Endothelial cell of umbilical vein (primary cell): ENCODE measurements at regions not wholly inside any gene's neighbourhood (a gene's known extent, or its start where the extent isn't known, plus 50 kb on each side); places are given as distances from the start of the nearest gene placed in this dataset.
A peak's percentile ranks its signal among the peaks of the same experiment; 100 is the strongest.

Source experiments
- BruUV-seq: library from RNA; stranded (reverse); fragments of 400-500 nt; replicated peaks from 2 replicates; lab custom pipeline; 2021; lab: Mats Ljungman, UMichigan
- CTCF ChIA-PET: fragments of 300-600, 350-600 bp; sonication (Branson Sonifier 250); formaldehyde crosslinking; loops from one replicate; lab custom pipeline; 2021; ENCODE audit warnings: antibody characterized with exemption, inconsistent platforms; lab: Charles Lee
- POLR2A ChIA-PET: fragments of 300-600, 350-600 bp; sonication (Branson Sonifier 250); formaldehyde crosslinking; loops from one replicate; lab custom pipeline; 2021; ENCODE audit warnings: antibody characterized with exemption, inconsistent platforms; lab: Charles Lee
- DNase-seq: peaks from one replicate; pipeline ENCODE4 v3.0.0-alpha.2; 2011; ENCODE audit warnings: low read depth, low spot score
- FAIRE-seq: peaks from 2 replicates; lab custom pipeline; 2011; peaks lifted over from hg19 to GRCh38; lab: Jason Lieb, UNC
- H2AFZ ChIP-seq: 2 replicates; pipeline ENCODE4 v1.6.0; 2012; ENCODE audit warnings: low read depth, low read length, control low read depth, inconsistent platforms
- H3K27ac ChIP-seq: 2 replicates; pipeline ENCODE4 v1.5.1; 2011; ENCODE audit warnings: low read depth, mild to moderate bottlenecking, control low read depth, low read length, moderate library complexity; ENCODE audit not compliant: insufficient read depth
- H3K27me3 ChIP-seq, 2 experiments: 2 replicates each; pipeline versions ENCODE4 v1.6.0 to v1.6.1; 2011; ENCODE audit warnings: low read length in 2 of 2, mixed read lengths in 1 of 2; ENCODE audit not compliant: control insufficient read depth in 2 of 2, insufficient read depth in 2 of 2
- H3K36me3 ChIP-seq, 2 experiments: 2 replicates in 1 of 2; 3 replicates in 1 of 2; pipeline ENCODE4 v1.5.1; 2011; ENCODE audit warnings: low read length in 2 of 2, mild to moderate bottlenecking in 1 of 2, moderate library complexity in 1 of 2; ENCODE audit not compliant: control insufficient read depth in 2 of 2, insufficient read depth in 2 of 2; ENCODE audit errors: extremely low read depth in 1 of 2
- H3K4me1 ChIP-seq: 3 replicates; pipeline ENCODE4 v1.5.1; 2011; ENCODE audit warnings: mild to moderate bottlenecking, low read length; ENCODE audit not compliant: control insufficient read depth, insufficient read depth; ENCODE audit errors: extremely low read depth
- H3K4me2 ChIP-seq: 2 replicates; pipeline ENCODE4 v1.6.1; 2011; ENCODE audit warnings: low read length, control low read depth, mixed read lengths; ENCODE audit not compliant: insufficient read depth
- H3K4me3 ChIP-seq, 3 experiments: fragments of 200-600 bp in 1 of 3; sonication (generic), shearing (Covaris generic) in 1 of 3; replicated peaks in 1 of 3; 2 replicates each; pipeline ENCODE4 v1.5.1; 2011 to 2016; ENCODE audit warnings: control low read depth in 3 of 3, low read length in 3 of 3, mild to moderate bottlenecking in 2 of 3, inconsistent platforms in 1 of 3, low read depth in 1 of 3, moderate library complexity in 1 of 3; ENCODE audit not compliant: insufficient read depth in 1 of 3
- H3K79me2 ChIP-seq: 2 replicates; pipeline ENCODE4 v1.6.0; 2012; ENCODE audit warnings: low read length, inconsistent platforms; ENCODE audit not compliant: control insufficient read depth, insufficient read depth
- H3K9ac ChIP-seq: replicated peaks from 2 replicates; pipeline ENCODE3; 2011; ENCODE audit warnings: low read length, control low read depth; ENCODE audit not compliant: insufficient read depth; ENCODE audit errors: extremely low read depth
- H3K9me1 ChIP-seq: replicated peaks from 3 replicates; pipeline ENCODE4 v1.6.0; 2011; ENCODE audit warnings: mild to moderate bottlenecking, low read length; ENCODE audit not compliant: control insufficient read depth, insufficient read depth; ENCODE audit errors: extremely low read depth
- H3K9me3 ChIP-seq: replicated peaks from 2 replicates; pipeline ENCODE4 v1.5.1; 2012; ENCODE audit warnings: low read length, inconsistent platforms; ENCODE audit not compliant: control insufficient read depth, insufficient read depth
- H4K20me1 ChIP-seq: replicated peaks from 2 replicates; pipeline ENCODE3; 2011; ENCODE audit warnings: mild to moderate bottlenecking, low read length; ENCODE audit not compliant: control insufficient read depth, insufficient read depth; ENCODE audit errors: extremely low read depth
- EZH2 ChIP-seq: IDR thresholded peaks from 2 replicates; pipeline ENCODE4 v1.6.1; 2012; ENCODE audit warnings: borderline replicate concordance, low read depth, mild to moderate bottlenecking, moderate library complexity, low read length, inconsistent platforms; ENCODE audit not compliant: severe bottlenecking
- FOS ChIP-seq: IDR thresholded peaks from 2 replicates; pipeline ENCODE4 v1.6.1; 2011; ENCODE audit warnings: mild to moderate bottlenecking, low read length, moderate library complexity, borderline replicate concordance; ENCODE audit not compliant: insufficient read depth
- GATA2 ChIP-seq: IDR thresholded peaks from 2 replicates; pipeline ENCODE4 v1.7.0; 2011; ENCODE audit warnings: low read depth, mild to moderate bottlenecking, moderate library complexity, mixed read lengths, low read length; ENCODE audit not compliant: insufficient read length, insufficient read depth
- JUN ChIP-seq: IDR thresholded peaks from 2 replicates; pipeline ENCODE4 v1.6.1; 2011; ENCODE audit warnings: borderline replicate concordance, low read depth; ENCODE audit not compliant: insufficient read length, insufficient read depth
- MAX ChIP-seq: IDR thresholded peaks from 2 replicates; pipeline ENCODE4 v1.6.1; 2011; ENCODE audit not compliant: insufficient read depth, insufficient read length
- MYC ChIP-seq: IDR thresholded peaks from one replicate; pipeline ENCODE4 v1.6.1; 2011; ENCODE audit warnings: mild to moderate bottlenecking, low read depth, low read length
- POLR2A ChIP-seq: IDR thresholded peaks from 2 replicates; pipeline ENCODE4 v1.6.1; 2012; ENCODE audit warnings: low read depth, mild to moderate bottlenecking, control low read depth, low read length
- POLR2AphosphoS5 ChIP-seq: IDR thresholded peaks from 2 replicates; pipeline ENCODE4 v1.6.1; 2012; ENCODE audit warnings: low read depth, mild to moderate bottlenecking, control low read depth, low read length, moderate library complexity; ENCODE audit not compliant: insufficient read depth
- dilution Hi-C: fragments of 300-500 bp; cut with MboI; formaldehyde crosslinking; loops from one replicate; pipeline ENCODE4 v1.15.0; 2019; ENCODE audit warnings: low sequenced_read_pairs; ENCODE audit not compliant: extremely low pct_ligation_motif_present
- intact Hi-C: fragments of 100-400 bp; cut with micrococcal nuclease; formaldehyde crosslinking; loops from one replicate; pipeline ENCODE4 v1.10.0; 2022
- TF ChIP-seq, protein P1 (sequence below), 2 donors: IDR thresholded peaks; 1 replicate in 1 of 2; 2 replicates in 1 of 2; pipeline ENCODE4 v1.5.1; 2011; ENCODE audit warnings: low read length in 2 of 2, mild to moderate bottlenecking in 2 of 2, moderate library complexity in 2 of 2, control low read depth in 1 of 2, inconsistent platforms in 1 of 2, low read depth in 1 of 2; ENCODE audit not compliant: insufficient read depth in 1 of 2; ENCODE audit errors: extremely low read depth in 1 of 2

DNA sequence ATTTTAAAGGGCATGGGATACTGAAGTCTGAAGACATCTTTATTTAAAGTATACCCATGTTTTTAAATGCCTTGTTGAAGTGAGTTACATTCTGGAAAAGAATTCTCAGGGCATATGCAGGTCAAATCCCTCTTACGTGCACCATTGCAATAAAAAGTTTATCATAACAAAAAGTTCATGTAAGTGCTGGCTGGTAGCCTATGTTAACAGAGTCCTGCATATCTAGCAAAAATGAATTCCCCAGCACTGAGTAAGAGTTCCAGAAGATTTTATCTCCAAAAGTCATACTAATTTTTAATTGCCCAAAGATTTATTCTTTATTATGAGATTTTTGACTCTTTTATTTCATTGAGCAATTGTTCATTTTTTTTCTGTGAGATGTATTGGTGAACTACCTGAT is 104.7 kb upstream of the ROBO1 start:
- Histone ChIP-seq H3K79me2 (no peaks in the 10 kb centered on the region), H3K27me3 (no peaks in the 10 kb centered on the region), H3K27ac (peak overlapping the region; percentile 80), H3K4me2 (peak overlapping the region; percentile 73), H3K9me1 (no peaks in the 10 kb centered on the region), H3K4me3 (no peak overlapping the region), H3K9me3 (no peaks in the 10 kb centered on the region), H3K9ac (peak overlapping the region; percentile 54), H4K20me1 (no peaks in the 10 kb centered on the region), H3K36me3 (no peaks in the 10 kb centered on the region), H3K4me1 (peaks cover 24% of the 10 kb centered on the region), H2AFZ (no peak overlapping the region)
- dilution Hi-C loops: no loop called here
- TF ChIP-seq POLR2AphosphoS5: peak; percentile 73
- no peak for TF ChIP-seq EZH2
- TF ChIP-seq GATA2: peak; percentile 97
- TF ChIP-seq MAX: no peak
- TF ChIP-seq JUN: peak; percentile 55
- TF ChIP-seq, protein P1, sequence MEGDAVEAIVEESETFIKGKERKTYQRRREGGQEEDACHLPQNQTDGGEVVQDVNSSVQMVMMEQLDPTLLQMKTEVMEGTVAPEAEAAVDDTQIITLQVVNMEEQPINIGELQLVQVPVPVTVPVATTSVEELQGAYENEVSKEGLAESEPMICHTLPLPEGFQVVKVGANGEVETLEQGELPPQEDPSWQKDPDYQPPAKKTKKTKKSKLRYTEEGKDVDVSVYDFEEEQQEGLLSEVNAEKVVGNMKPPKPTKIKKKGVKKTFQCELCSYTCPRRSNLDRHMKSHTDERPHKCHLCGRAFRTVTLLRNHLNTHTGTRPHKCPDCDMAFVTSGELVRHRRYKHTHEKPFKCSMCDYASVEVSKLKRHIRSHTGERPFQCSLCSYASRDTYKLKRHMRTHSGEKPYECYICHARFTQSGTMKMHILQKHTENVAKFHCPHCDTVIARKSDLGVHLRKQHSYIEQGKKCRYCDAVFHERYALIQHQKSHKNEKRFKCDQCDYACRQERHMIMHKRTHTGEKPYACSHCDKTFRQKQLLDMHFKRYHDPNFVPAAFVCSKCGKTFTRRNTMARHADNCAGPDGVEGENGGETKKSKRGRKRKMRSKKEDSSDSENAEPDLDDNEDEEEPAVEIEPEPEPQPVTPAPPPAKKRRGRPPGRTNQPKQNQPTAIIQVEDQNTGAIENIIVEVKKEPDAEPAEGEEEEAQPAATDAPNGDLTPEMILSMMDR (IDR thresholded peaks at IDR 0.05; ENCODE audit: extremely low read depth in 1 of 2, insufficient read depth in 1 of 2, low read depth in 1 of 2, low read length in 2 of 2): no peak
- peak; percentile 48 for TF ChIP-seq POLR2A
- peak; percentile 70 for TF ChIP-seq FOS
- no peak for TF ChIP-seq MYC
- POLR2A ChIA-PET: no interaction called here
- CTCF ChIA-PET: no interaction called here
- peak; percentile 96 for DNase-seq
- peak; percentile 93 for FAIRE-seq
- intact Hi-C loops: loop anchor here (1.0 to 5.0 kb wide), 4 partner anchors 29 to 861 kb away; no protein-coding TSS in a partner anchor
- no TSS peak for BruUV-seq
